B cell (primary cell): ENCODE measurements at regions not wholly inside any gene's neighbourhood (a gene's known extent, or its start where the extent isn't known, plus 50 kb on each side); places are given as distances from the start of the nearest gene placed in this dataset.
A peak's percentile ranks its signal among the peaks of the same experiment; 100 is the strongest.

ENCODE experiments used
- ATAC-seq: fragments of 200-7000 bp; cut with Tn5 transposase; one replicate; pipeline ENCODE4 v1.10.0; 2021; ENCODE audit warnings: low read depth, mild to moderate bottlenecking, moderate number of reproducible peaks, moderate library complexity
- CTCF ChIA-PET: fragments of 350-600 bp; sonication (Branson Sonifier 250); formaldehyde crosslinking; loops from one replicate; lab custom pipeline; 2021; ENCODE audit warnings: antibody characterized with exemption, inconsistent platforms; lab: Charles Lee
- POLR2A ChIA-PET: fragments of 350-600 bp; sonication (Branson Sonifier 250); formaldehyde crosslinking; loops from one replicate; lab custom pipeline; 2021; ENCODE audit warnings: antibody characterized with exemption; lab: Charles Lee
- DNase-seq: peaks from one replicate; pipeline ENCODE4 v3.0.0; 2013
- H2AFZ ChIP-seq: 2 replicates; pipeline ENCODE4 v1.6.1; 2012; ENCODE audit warnings: mild to moderate bottlenecking, low read depth, low read length; ENCODE audit not compliant: insufficient read depth, poor library complexity, severe bottlenecking
- H3K27ac ChIP-seq, 2 donors: 1 replicate in 1 of 2; 2 replicates in 1 of 2; pipeline ENCODE4 v1.5.1; 2012 to 2013; ENCODE audit warnings: low read length in 2 of 2, mild to moderate bottlenecking in 2 of 2, moderate library complexity in 1 of 2
- H3K27me3 ChIP-seq, 4 experiments: fragments of 200-600 bp in 1 of 4; sonication (generic) in 1 of 4; replicated peaks in 1 of 4; 1 replicate in 2 of 4; 2 replicates in 2 of 4; pipeline versions ENCODE4 v1.6.1 to v1.7.0; 2013 to 2016; ENCODE audit warnings: low read length in 3 of 4, mild to moderate bottlenecking in 2 of 4, mixed read lengths in 1 of 4, moderate library complexity in 1 of 4; ENCODE audit not compliant: insufficient read depth in 4 of 4, control insufficient read depth in 3 of 4; ENCODE audit errors: control extremely low read depth in 1 of 4
- H3K36me3 ChIP-seq, 2 experiments: replicated peaks in 1 of 2; 1 replicate in 1 of 2; 2 replicates in 1 of 2; pipeline versions ENCODE4 v1.6.1 to v1.7.1; 2013; ENCODE audit warnings: low read length in 1 of 2; ENCODE audit not compliant: insufficient read depth in 2 of 2, control insufficient read depth in 1 of 2; ENCODE audit errors: control extremely low read depth in 1 of 2, extremely low read depth in 1 of 2
- H3K4me1 ChIP-seq, 2 donors: fragments of 200-600 bp in 1 of 2; sonication (generic) in 1 of 2; 1 replicate in 1 of 2; 2 replicates in 1 of 2; pipeline versions ENCODE4 v1.5.1 to v1.6.1; 2013 to 2017; ENCODE audit warnings: low read length in 2 of 2; ENCODE audit not compliant: control insufficient read depth in 2 of 2, insufficient read depth in 2 of 2
- H3K4me2 ChIP-seq: replicated peaks from 2 replicates; pipeline ENCODE3; 2012; ENCODE audit warnings: mild to moderate bottlenecking, low read depth, low read length; ENCODE audit not compliant: poor library complexity, severe bottlenecking
- H3K4me3 ChIP-seq, 5 experiments: fragments of 200-600 bp in 1 of 5; sonication (generic) in 1 of 5; 1 replicate in 3 of 5; 2 replicates in 2 of 5; pipeline versions ENCODE4 v1.5.1 to v1.7.0; 2011 to 2016; ENCODE audit warnings: low read length in 4 of 5, mild to moderate bottlenecking in 4 of 5, low read depth in 2 of 5, control low read depth in 1 of 5, moderate library complexity in 1 of 5; ENCODE audit not compliant: insufficient read depth in 1 of 5; ENCODE audit errors: control extremely low read depth in 1 of 5, extremely low read depth in 1 of 5
- H3K79me2 ChIP-seq: fragments of 200-600 bp; sonication (generic); one replicate; pipeline ENCODE4 v1.6.0; 2016; ENCODE audit warnings: low read length; ENCODE audit not compliant: control insufficient read depth, insufficient read depth
- H3K9ac ChIP-seq: fragments of 200-600 bp; sonication (generic); 2 replicates; pipeline ENCODE4 v1.6.1; 2017; ENCODE audit warnings: mild to moderate bottlenecking, low read length, moderate library complexity
- H3K9me3 ChIP-seq, 3 donors: one replicate each; pipeline versions ENCODE4 v1.6.1 to v1.7.1; 2013; ENCODE audit warnings: low read length in 2 of 3; ENCODE audit not compliant: control insufficient read depth in 2 of 3, insufficient read depth in 1 of 3; ENCODE audit errors: control extremely low read depth in 1 of 3
- H4K20me1 ChIP-seq: 2 replicates; pipeline ENCODE4 v1.6.0; 2012; ENCODE audit warnings: mild to moderate bottlenecking, low read length; ENCODE audit not compliant: insufficient read depth, control insufficient read depth, poor library complexity, severe bottlenecking
- H3K27ac Mint-ChIP-seq: one replicate; pipeline ENCODE4 v1.8.0; 2021; ENCODE audit warnings: mixed read lengths
- H3K27me3 Mint-ChIP-seq: one replicate; pipeline ENCODE4 v1.8.0; 2021; ENCODE audit warnings: mixed read lengths
- H3K4me1 Mint-ChIP-seq: one replicate; pipeline ENCODE4 v1.8.0; 2021; ENCODE audit warnings: mixed read lengths
- H3K4me3 Mint-ChIP-seq: one replicate; pipeline ENCODE4 v1.8.0; 2021; ENCODE audit warnings: mixed read lengths
- H3K9me3 Mint-ChIP-seq: one replicate; pipeline ENCODE4 v1.8.0; 2022; ENCODE audit warnings: mixed read lengths; ENCODE audit not compliant: insufficient read depth
- CTCF ChIP-seq: fragments of 200-600 bp; IDR thresholded peaks from one replicate; pipeline ENCODE4 v1.8.0; 2022; ENCODE audit warnings: antibody characterized with exemption, mild to moderate bottlenecking
- EZH2 ChIP-seq: IDR thresholded peaks from 2 replicates; pipeline ENCODE4 v1.6.1; 2012; ENCODE audit warnings: borderline replicate concordance, low read depth, mild to moderate bottlenecking, moderate library complexity, low read length; ENCODE audit not compliant: insufficient read depth, poor library complexity, severe bottlenecking
- WGBS: methylation state at CpG from one replicate; pipeline ENCODE4 v1.1.5; 2013; ENCODE audit warnings: missing lambda C conversion rate; ENCODE audit not compliant: insufficient coverage; 5-methylcytosine and 5-hydroxymethylcytosine counted together
- intact Hi-C: fragments of 100-400 bp; cut with micrococcal nuclease; formaldehyde crosslinking; loops from one replicate; pipeline ENCODE4 v1.10.0; 2022

DNA sequence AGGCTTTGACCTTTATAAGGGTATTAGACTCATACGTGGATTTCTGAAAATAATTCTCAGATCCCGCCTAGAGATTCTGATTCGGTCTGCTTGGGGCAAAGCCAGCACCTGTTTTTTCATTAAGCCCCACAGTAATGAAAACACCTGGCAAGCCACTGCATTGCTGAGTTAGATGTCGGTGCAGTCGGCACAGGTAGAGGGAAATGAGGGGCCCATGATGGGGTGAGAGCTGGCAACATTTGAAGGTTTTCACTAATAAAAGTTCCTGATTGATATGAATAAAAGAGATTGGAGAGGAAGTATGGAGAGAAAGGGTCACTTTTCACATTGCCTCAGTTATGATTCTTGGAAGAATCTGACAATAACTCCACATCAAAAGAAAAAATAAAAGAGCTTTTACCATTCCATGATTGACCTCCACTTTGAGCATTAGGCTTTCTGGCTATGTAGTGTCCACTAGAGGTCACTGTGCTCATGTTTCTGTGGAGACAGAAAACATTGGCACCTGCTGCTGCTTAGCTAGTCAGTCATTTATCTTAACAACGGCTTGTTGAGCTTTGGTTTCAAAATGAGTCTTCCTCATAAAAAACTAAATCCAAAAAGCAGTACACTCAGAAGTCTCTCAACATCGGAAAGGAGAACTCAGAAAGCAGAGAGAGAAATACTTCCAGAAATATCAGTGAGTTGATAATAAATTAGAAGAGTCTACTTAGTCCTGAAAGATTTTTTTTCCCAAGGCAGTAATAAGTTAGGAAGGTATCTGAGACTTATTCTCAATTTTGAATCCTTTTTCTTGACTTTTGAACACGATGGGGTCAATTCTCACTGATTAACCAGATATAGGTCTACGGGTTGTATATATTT is 53.3 kb upstream of the KLHL31 start:
- Histone ChIP-seq H3K36me3 (no peaks in the 10 kb centered on the region), H3K79me2 (no peaks in the 10 kb centered on the region), H3K27me3 (peaks cover 0 to 9% (median 0%) of the 10 kb centered on the region in 4 experiments), H3K4me2 (no peak overlapping the region), H3K9ac (no peak overlapping the region), H4K20me1 (no peaks in the 10 kb centered on the region), H3K4me1 (no peaks in the 10 kb centered on the region), H3K4me3 (no peak overlapping the region), H3K27ac (no peak overlapping the region), H3K9me3 (no peaks in the 10 kb centered on the region), H2AFZ (peak overlapping the region; percentile 46)
- Mint-ChIP-seq H3K9me3 (no peaks in the 10 kb centered on the region), H3K27me3 (peaks cover 29% of the 10 kb centered on the region), H3K4me3 (no peak overlapping the region), H3K4me1 (peaks cover 2% of the 10 kb centered on the region), H3K27ac (no peak overlapping the region)
- 52% methylated on average over 5 of the region's 9 CpGs for WGBS
- DNase-seq = peak; percentile 71
- intact Hi-C loops = loop anchor here (1.0 kb wide), 1 partner anchor 9 kb away; no protein-coding TSS in a partner anchor
- TF ChIP-seq CTCF (peak; percentile 82), EZH2 (no peak)
- peak; percentile 75 for ATAC-seq
- ChIA-PET CTCF (interaction anchor here (0.7 to 3.8 kb wide), 30 partner anchors 9 to 1476 kb away, joined by 3 to 65 read pairs (median 4); partner anchors contain the start of gene LRRC1), POLR2A (no interaction called here)

GRCh38 chr6:53717566-53717965 is 52.0 kb upstream of the KLHL31 start:
- peaks cover 2% of the 10 kb centered on the region for H3K4me1 Mint-ChIP-seq
- Histone ChIP-seq H3K27ac (no peak overlapping the region), H3K4me3 (no peak overlapping the region), H3K4me2 (no peak overlapping the region), H3K4me1 (no peaks in the 10 kb centered on the region), H3K79me2 (no peaks in the 10 kb centered on the region), H2AFZ (no peak overlapping the region), H4K20me1 (no peaks in the 10 kb centered on the region), H3K9ac (no peak overlapping the region), H3K36me3 (no peaks in the 10 kb centered on the region), H3K9me3 (no peaks in the 10 kb centered on the region), H3K27me3 (peaks cover 0 to 9% (median 0%) of the 10 kb centered on the region in 4 experiments)
- ChIA-PET CTCF (interaction anchor here (0.7 to 3.8 kb wide), 8 partner anchors 8 to 612 kb away, joined by 3 to 65 read pairs (median 6); partner anchors contain the start of gene LRRC1), POLR2A (no interaction called here)
- WGBS = no CpG with 5 or more reads among the region's 1 CpG
- H3K27ac Mint-ChIP-seq = no peak overlapping the region
- TF ChIP-seq CTCF (no peak), EZH2 (no peak)
- H3K27me3 Mint-ChIP-seq = peaks cover 26% of the 10 kb centered on the region
- H3K4me3 Mint-ChIP-seq = no peak overlapping the region
- ATAC-seq (no peak), DNase-seq (no peak)
- no peaks in the 10 kb centered on the region for H3K9me3 Mint-ChIP-seq
- intact Hi-C loops = no loop called here
